ENCODE measurements at regions not wholly inside any gene's neighbourhood (a gene's known extent, or its start where the extent isn't known, plus 50 kb on each side); places are given as distances from the start of the nearest gene placed in this dataset.
"Not testable (repeated sequence)": the region's sequence is repeated elsewhere in the genome, so short reads cannot be mapped to it uniquely, and the experiment has no call there.

- TF ChIP-seq TAF1 (IDR thresholded peaks at IDR 0.05; ENCODE audit: low read depth, low read length), result no peak
- TF ChIP-seq POLR2AphosphoS5 (IDR thresholded peaks at IDR 0.05; ENCODE audit: low read depth, low read length), result no peak
- no peak for TF ChIP-seq PAX5 (IDR thresholded peaks at IDR 0.05; ENCODE audit: insufficient read depth, low read length, severe bottlenecking)
- no peak for TF ChIP-seq POLR2A (IDR thresholded peaks at IDR 0.05; ENCODE audit: low read depth, low read length)
- no peak for DNase-seq (ENCODE audit: insufficient read length, low spot score)
- FAIRE-seq, result no peak
These were observed 92.0 kb upstream of the FRMD1 start for GRCh38 chr6:168170841-168171601.

- DNase-seq (ENCODE audit: insufficient read length, low spot score) (no peak), FAIRE-seq (no peak)
- TF ChIP-seq POLR2A (IDR thresholded peaks at IDR 0.05; ENCODE audit: low read depth, low read length), result no peak
These were observed 90.6 kb upstream of the FRMD1 start for GRCh38 chr6:168169624-168170023.

- FAIRE-seq; DNase-seq (ENCODE audit: insufficient read length, low spot score): not testable (repeated sequence)
These were observed 89.9 kb upstream of the FRMD1 start for GRCh38 chr6:168168936-168169335.

DNA sequence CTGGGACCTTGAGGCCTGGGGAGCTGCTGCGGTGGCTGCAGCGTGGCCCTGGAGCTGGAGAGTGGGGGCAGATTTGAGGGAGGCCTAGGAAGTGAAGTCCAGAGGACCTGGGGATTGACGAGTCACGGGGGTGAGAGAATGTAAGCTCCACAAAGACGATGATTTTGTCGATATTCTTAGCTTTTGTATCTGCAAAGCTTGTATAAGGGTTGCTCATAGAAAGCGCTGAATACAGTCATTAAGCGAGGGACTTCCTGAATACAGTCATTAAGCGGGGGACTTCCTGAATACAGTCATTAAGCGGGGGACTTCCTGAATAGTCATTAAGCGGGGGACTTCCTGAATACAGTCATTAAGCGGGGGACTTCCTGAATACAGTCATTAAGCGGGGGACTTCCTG lies 89.3 kb upstream of the FRMD1 start:
- DNase-seq (ENCODE audit: insufficient read length, low spot score); FAIRE-seq: not testable (repeated sequence)

GRCh38 chr6:168167431-168168315 lies 88.7 kb upstream of the FRMD1 start:
- TF ChIP-seq POU2F2 (IDR thresholded peaks at IDR 0.05; ENCODE audit: low read depth, low read length), result no peak
- no peak for TF ChIP-seq TAF1 (IDR thresholded peaks at IDR 0.05; ENCODE audit: low read depth, low read length)
- TF ChIP-seq POLR2AphosphoS5 (IDR thresholded peaks at IDR 0.05; ENCODE audit: low read depth, low read length), result no peak
- TF ChIP-seq PAX5 (IDR thresholded peaks at IDR 0.05; ENCODE audit: insufficient read depth, low read length, severe bottlenecking), result no peak
- no peak for TF ChIP-seq POLR2A (IDR thresholded peaks at IDR 0.05; ENCODE audit: low read depth, low read length)
- TF ChIP-seq SPI1 (IDR thresholded peaks at IDR 0.05; ENCODE audit: low read depth, low read length), result no peak
- DNase-seq (ENCODE audit: insufficient read length, low spot score), result no peak
- FAIRE-seq, result no peak

- DNase-seq (ENCODE audit: insufficient read length, low spot score) (no peak), FAIRE-seq (no peak)
- TF ChIP-seq TAF1 (IDR thresholded peaks at IDR 0.05; ENCODE audit: low read depth, low read length), result no peak
- TF ChIP-seq SPI1 (IDR thresholded peaks at IDR 0.05; ENCODE audit: low read depth, low read length), result no peak
- TF ChIP-seq POLR2A (IDR thresholded peaks at IDR 0.05; ENCODE audit: low read depth, low read length), result no peak
- TF ChIP-seq PAX5 (IDR thresholded peaks at IDR 0.05; ENCODE audit: insufficient read depth, low read length, severe bottlenecking), result no peak
- no peak for TF ChIP-seq POU2F2 (IDR thresholded peaks at IDR 0.05; ENCODE audit: low read depth, low read length)
- TF ChIP-seq POLR2AphosphoS5 (IDR thresholded peaks at IDR 0.05; ENCODE audit: low read depth, low read length), result no peak
These were observed 87.6 kb upstream of the FRMD1 start for GRCh38 chr6:168166627-168167026.

GRCh38 chr6:168165891-168166290 lies 86.9 kb upstream of the FRMD1 start:
- DNase-seq (ENCODE audit: insufficient read length, low spot score) (no peak), FAIRE-seq (no peak)
- TF ChIP-seq POLR2A (IDR thresholded peaks at IDR 0.05; ENCODE audit: low read depth, low read length) (no peak), POU2F2 (IDR thresholded peaks at IDR 0.05; ENCODE audit: low read depth, low read length) (no peak), TAF1 (IDR thresholded peaks at IDR 0.05; ENCODE audit: low read depth, low read length) (no peak), PAX5 (IDR thresholded peaks at IDR 0.05; ENCODE audit: insufficient read depth, low read length, severe bottlenecking) (no peak)

GRCh38 chr6:168165373-168165772 lies 86.4 kb upstream of the FRMD1 start:
- TF ChIP-seq PAX5 (IDR thresholded peaks at IDR 0.05; ENCODE audit: insufficient read depth, low read length, severe bottlenecking) (no peak), SPI1 (IDR thresholded peaks at IDR 0.05; ENCODE audit: low read depth, low read length) (no peak), POLR2A (IDR thresholded peaks at IDR 0.05; ENCODE audit: low read depth, low read length) (no peak), POLR2AphosphoS5 (IDR thresholded peaks at IDR 0.05; ENCODE audit: low read depth, low read length) (no peak), TAF1 (IDR thresholded peaks at IDR 0.05; ENCODE audit: low read depth, low read length) (no peak), POU2F2 (IDR thresholded peaks at IDR 0.05; ENCODE audit: low read depth, low read length) (no peak)
- DNase-seq (ENCODE audit: insufficient read length, low spot score) (no peak), FAIRE-seq (no peak)

DNA sequence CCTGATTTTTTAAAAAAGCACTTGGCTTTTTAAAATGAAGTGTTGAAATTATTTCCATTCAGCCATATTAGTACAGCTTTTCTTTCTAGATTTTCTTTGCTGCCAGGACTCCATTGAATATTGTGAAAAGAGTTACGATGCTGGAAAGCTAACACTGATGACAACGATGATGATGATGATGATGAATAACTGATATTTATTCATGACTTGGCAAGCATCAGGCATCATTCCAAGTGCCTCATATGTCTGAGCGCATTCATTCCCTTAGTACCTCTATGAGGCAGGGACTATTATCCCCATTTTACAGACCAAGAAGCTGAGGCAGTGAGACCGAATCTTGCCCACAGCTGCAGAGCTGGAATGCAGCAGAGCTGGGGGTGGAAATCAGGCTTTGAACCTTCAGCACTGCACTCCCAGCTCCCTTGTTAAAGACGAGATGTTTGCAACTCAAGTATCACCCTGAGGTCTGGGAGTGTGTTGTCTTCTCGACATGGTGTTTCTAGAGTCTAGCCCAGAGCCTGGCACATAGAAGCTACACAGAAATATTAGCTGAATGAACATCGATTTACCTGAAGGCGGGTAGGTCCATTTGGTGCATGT lies 85.5 kb upstream of the FRMD1 start:
- FAIRE-seq (no peak), DNase-seq (ENCODE audit: insufficient read length, low spot score) (no peak)
- TF ChIP-seq POU2F2 (IDR thresholded peaks at IDR 0.05; ENCODE audit: low read depth, low read length) (no peak), POLR2A (IDR thresholded peaks at IDR 0.05; ENCODE audit: low read depth, low read length) (no peak), PAX5 (IDR thresholded peaks at IDR 0.05; ENCODE audit: insufficient read depth, low read length, severe bottlenecking) (no peak), TAF1 (IDR thresholded peaks at IDR 0.05; ENCODE audit: low read depth, low read length) (no peak), SPI1 (IDR thresholded peaks at IDR 0.05; ENCODE audit: low read depth, low read length) (no peak), POLR2AphosphoS5 (IDR thresholded peaks at IDR 0.05; ENCODE audit: low read depth, low read length) (no peak)

- no peak for TF ChIP-seq POU2F2 (IDR thresholded peaks at IDR 0.05; ENCODE audit: low read depth, low read length)
- TF ChIP-seq TAF1 (IDR thresholded peaks at IDR 0.05; ENCODE audit: low read depth, low read length), result no peak
- TF ChIP-seq POLR2A (IDR thresholded peaks at IDR 0.05; ENCODE audit: low read depth, low read length), result no peak
- no peak for TF ChIP-seq POLR2AphosphoS5 (IDR thresholded peaks at IDR 0.05; ENCODE audit: low read depth, low read length)
- no peak for TF ChIP-seq SPI1 (IDR thresholded peaks at IDR 0.05; ENCODE audit: low read depth, low read length)
- TF ChIP-seq PAX5 (IDR thresholded peaks at IDR 0.05; ENCODE audit: insufficient read depth, low read length, severe bottlenecking), result no peak
- DNase-seq (ENCODE audit: insufficient read length, low spot score), result no peak
- no peak for FAIRE-seq
These were observed 84.2 kb upstream of the FRMD1 start for GRCh38 chr6:168163096-168163731.
